ENCODE measurements at regions not wholly inside any gene's neighbourhood (a gene's known extent, or its start where the extent isn't known, plus 50 kb on each side); places are given as distances from the start of the nearest gene placed in this dataset.

- FAIRE-seq, result no peak
Measured at GRCh38 chr6:115398607-115399006, 662.1 kb downstream of the FRK start.

- no peak for FAIRE-seq
Measured at GRCh38 chr6:115396112-115396906, 664.4 kb downstream of the FRK start.

- no peak for FAIRE-seq
Measured at GRCh38 chr6:115393821-115394220, 666.9 kb downstream of the FRK start.

- no peak for FAIRE-seq
Measured at GRCh38 chr6:115370202-115370601, 690.5 kb downstream of the FRK start.

- no peak for FAIRE-seq
Measured at GRCh38 chr6:115365783-115366182, 694.9 kb downstream of the FRK start.

- no peak for FAIRE-seq
Measured at GRCh38 chr6:115363379-115363778, 697.3 kb downstream of the FRK start.

GRCh38 chr6:115362234-115362633 lies 698.5 kb downstream of the FRK start:
- FAIRE-seq, result no peak

- FAIRE-seq, result no peak
Measured at GRCh38 chr6:115360602-115361325, 699.9 kb downstream of the FRK start.

- no peak for FAIRE-seq
Measured at GRCh38 chr6:115358616-115359015, 702.1 kb downstream of the FRK start.

- FAIRE-seq, result no peak
Measured at GRCh38 chr6:115356371-115356770, 704.3 kb downstream of the FRK start.

GRCh38 chr6:115323001-115323400 lies 737.7 kb downstream of the FRK start:
- no peak for FAIRE-seq

GRCh38 chr6:115319823-115320222 lies 740.9 kb downstream of the FRK start:
- FAIRE-seq, result no peak

GRCh38 chr6:115310156-115310555 lies 750.5 kb downstream of the FRK start:
- no peak for FAIRE-seq

GRCh38 chr6:115302731-115303130 lies 758.0 kb downstream of the FRK start:
- FAIRE-seq, result no peak

- FAIRE-seq, result no peak
Measured at GRCh38 chr6:115287467-115287866, 773.2 kb downstream of the FRK start.

- FAIRE-seq, result no peak
Measured at GRCh38 chr6:115276881-115277565, 783.7 kb downstream of the FRK start.

GRCh38 chr6:115272311-115272710 lies 788.4 kb downstream of the FRK start:
- FAIRE-seq, result no peak

- FAIRE-seq, result no peak
Measured at GRCh38 chr6:115271434-115271833, 789.3 kb downstream of the FRK start.

GRCh38 chr6:115270953-115271352 lies 789.7 kb downstream of the FRK start:
- no peak for FAIRE-seq

GRCh38 chr6:115241373-115241772 lies 819.3 kb downstream of the FRK start:
- no peak for FAIRE-seq

- FAIRE-seq, result no peak
Measured at GRCh38 chr6:115221198-115221597, 839.5 kb downstream of the FRK start.

GRCh38 chr6:115220551-115221159 lies 840.0 kb downstream of the FRK start:
- FAIRE-seq, result no peak

GRCh38 chr6:115219645-115220044 lies 841.0 kb downstream of the FRK start:
- no peak for FAIRE-seq

Measured in G401.6 (cell line).